ENCODE measurements at regions not wholly inside any gene's neighbourhood (a gene's known extent, or its start where the extent isn't known, plus 50 kb on each side); places are given as distances from the start of the nearest gene placed in this dataset.
A peak's percentile ranks its signal among the peaks of the same experiment; 100 is the strongest.
"Not testable (repeated sequence)": the region's sequence is repeated elsewhere in the genome, so short reads cannot be mapped to it uniquely, and the experiment has no call there.

DNA sequence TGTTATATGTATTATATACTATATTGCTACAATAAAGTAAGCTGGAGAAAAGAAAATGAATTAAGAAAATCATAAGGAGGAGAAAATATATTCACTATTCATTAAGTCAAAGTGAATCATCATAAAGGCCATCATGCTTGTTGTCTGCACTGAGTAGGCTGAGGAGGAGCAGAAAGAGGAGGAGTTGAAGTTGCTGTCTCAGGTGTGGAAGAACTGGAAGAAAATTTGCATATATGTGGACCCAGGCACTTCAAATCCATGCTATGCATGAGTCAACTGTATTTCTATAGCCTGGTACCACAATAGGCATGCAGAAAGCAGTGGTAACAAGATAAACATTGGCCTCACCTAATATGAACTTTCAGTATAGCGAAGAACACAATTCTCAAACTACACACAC is 135.9 kb upstream of the SGCG start:
- no peak for DNase-seq

DNA sequence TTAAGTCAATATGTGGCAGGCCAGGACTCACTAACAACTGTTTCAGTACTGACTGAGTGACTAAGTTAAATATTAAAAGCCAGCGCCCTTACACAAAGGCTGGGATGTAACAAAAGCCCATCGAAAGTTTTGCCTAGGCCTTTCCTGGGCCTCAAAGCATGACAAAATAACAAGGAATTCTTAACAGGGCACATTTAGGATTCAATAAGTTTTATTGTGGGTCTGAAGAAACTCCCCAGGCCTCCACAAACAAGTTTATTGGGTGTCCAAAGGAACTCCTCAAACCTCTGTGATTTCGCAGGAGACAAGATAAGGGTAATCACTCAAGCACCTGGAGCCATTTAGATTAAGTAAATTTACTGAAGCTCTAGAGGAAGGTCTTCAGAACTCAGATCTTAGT is 130.7 kb upstream of the SGCG start:
- DNase-seq, result no peak

DNA sequence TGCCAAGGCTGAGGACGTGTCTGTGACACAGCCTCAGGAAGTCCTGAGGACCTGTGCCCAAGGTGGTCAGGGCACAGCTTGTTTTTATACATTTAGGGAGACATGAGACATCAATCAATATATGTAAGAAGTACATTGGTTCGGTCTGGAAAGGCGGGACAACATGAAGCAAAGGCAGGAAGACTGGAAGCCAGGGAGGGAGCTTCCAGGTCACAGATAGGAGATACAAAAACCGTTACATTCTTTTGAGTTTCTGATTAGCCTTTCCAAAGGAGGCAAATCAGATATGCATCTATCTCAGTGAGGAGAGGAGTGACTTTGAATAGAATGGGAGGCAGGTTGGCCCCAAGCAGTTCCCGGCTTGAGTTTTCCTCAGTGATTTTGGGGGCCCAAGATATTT is 127.1 kb upstream of the SGCG start:
- not testable (repeated sequence) for DNase-seq

DNA sequence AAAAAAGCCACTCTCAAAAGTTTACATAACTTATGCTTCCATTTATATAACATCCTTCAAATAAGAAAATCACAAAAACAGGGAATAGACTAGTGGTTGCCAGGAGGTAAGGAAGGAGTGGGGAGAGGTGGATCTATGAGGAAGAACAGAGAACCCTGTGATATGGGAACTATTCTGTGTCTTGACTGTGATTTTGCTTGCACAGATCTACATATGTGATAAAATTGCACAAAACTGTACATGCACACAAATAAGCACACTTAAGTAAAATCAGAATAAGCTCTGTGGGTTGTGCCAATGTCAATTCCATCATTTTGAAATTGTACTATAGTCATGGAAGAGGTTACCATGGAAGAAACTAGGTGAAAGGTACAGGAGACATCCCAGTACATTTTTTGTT is 121.6 kb upstream of the SGCG start:
- DNase-seq, result no peak

DNA sequence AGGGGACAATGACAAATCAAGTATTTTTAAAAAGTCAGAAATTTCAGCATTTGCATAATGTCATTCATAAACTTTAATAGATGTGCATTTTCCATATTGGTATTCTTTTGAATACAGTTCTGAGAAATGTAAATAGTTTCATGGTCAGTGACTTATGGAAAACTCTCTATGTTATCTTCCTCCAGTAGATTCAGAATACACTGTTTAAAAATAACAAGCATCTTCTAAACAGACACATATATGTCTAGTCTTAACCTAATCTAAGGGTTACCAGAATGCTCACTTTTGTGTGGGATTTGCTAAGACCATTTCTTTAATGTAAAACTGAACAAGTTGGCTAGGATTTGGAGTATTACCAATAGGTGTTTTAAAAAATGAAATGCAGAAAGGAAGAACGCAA is 119.8 kb upstream of the SGCG start:
- no peak for DNase-seq

DNA sequence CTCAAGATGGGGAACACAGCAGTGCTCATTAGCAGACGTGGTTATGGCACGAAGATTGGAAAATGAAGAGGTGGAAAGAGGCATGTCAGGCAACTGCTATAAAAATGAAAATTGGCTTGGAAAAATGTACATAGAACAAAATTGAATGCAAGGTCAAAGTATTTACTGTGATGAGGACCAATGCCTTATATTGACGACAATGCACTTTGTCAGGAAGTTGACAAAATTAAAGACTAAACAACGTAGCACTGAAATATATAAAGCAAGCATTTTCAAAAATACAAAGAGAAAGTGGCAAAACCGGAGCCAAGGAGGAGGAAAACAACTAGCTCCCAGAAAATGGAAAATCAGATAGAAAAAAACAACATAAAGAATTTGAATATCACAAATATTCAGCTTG is 113.7 kb upstream of the SGCG start:
- DNase-seq, result no peak

DNA sequence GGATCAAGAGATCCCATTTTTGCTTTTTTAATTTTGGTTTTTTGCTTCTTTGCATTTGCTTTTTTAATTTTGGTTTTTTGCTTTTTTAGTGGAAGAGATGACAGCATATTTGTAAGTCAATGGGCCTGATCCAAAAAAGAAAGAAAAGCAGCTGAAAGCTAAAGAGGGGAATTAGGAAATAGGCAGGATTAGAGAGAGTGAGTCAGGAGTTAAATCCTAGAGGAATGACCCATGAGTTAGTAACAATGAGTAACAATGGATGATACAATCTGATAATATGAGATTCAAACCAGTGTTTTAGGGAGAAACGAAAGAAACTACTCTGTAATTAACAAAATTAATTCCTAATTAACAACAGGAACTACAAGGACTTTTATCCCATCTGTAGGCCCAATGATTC is 111.2 kb upstream of the SGCG start:
- DNase-seq, result no peak

DNA sequence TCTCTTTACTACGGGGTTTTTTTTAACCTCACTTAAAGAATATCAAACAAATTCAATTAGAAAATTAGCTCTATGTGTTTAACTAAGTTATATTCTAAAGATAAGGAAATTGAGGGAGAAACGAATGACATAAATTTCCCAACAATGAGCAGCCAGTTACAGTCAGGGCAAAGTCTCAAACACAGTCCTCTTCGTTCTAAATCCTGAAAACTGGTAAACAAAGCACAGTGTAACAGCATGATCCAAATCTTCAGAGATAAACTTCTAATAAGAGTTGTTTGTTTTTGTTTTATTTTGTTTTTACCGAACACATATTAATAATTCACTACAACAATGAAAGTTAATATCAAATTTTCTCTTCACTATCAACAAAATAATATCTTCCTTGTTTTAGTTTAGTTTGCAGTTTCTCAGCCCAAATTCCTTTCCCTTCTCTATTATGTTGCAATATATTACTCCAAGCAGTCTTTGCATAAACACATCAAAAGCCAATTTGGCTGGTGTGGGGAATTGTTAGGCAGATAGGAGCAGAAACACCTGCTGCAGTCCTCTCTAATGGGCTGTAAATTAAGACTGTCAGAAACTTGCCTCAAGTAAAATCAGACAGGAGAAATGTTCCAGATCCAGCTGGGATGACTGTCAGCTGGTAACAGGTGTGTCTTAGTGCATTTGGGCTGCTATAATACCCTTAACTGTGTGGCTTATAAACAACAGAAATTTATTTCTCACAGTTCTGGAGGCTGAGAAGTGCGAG is 106.5 kb upstream of the SGCG start:
- no peak for DNase-seq

DNA sequence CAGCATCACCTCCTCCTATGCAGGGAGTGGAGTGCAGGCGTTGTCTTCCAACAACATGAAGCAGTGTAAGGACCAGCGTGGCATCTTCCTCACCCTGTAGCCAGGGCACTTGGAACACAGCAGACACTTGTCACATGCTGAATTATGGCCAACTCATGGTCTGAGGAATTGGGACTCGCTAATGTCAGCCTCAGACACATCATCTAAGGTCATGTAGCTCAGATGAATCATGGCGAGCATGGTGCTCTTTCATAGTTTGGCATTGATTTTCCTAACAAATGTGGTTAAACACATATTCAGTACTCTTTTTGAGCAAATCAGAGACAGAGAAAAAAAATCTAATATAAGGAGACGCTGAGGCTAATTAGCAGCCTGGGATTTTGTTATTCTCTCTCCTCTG is 99.6 kb upstream of the SGCG start:
- DNase-seq, result no peak

DNA sequence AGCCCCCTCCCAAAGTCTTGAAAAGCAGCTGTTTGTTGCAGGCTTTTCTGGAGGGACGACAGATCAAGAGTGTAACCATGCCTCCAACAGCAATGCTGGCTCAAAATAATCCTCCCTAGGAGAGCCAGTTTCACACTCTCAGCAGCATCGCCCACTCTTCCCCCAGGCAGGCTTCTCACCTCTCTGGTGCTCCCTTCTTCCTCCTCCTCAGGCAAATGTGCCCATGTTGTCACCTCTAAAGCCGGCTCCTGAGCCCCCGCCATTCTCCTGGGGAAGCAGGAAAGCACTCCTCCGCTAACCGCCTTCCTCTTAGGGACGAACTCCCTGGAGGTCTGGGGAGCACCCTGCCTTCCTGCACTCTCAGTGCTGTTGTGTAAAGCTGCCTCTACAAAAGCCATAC is 98.9 kb upstream of the SGCG start:
- no peak for DNase-seq

DNA sequence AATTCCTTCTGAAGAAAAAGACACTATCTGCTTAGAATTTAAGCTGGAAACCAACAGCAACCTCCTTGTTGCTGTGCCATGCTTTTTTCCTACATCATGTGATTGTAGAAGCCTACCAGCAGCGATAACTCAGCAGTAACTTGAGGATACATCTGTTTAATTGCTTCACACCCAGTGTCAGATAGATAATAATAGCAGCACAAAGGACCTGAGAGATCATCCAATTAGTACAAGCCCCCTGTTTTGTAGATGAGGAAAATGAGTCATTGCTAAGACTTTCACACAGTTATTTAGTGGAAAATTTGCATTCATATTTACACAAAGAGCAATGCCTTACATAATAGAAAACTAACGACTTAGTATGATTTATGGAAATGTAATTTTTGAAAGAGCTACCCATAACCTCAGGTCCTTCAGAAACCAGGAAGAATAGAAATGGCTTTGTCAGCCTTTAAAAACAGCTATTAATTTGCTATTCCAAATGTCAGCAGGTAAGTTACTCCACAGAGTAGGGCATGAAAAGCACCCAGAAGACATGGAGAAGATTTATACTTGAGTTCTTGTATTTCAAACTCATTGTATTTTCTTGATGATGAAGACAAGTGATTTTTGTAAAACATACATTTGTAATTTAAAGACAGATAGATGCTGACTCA is 93.7 kb upstream of the SGCG start:
- no peak for DNase-seq

DNA sequence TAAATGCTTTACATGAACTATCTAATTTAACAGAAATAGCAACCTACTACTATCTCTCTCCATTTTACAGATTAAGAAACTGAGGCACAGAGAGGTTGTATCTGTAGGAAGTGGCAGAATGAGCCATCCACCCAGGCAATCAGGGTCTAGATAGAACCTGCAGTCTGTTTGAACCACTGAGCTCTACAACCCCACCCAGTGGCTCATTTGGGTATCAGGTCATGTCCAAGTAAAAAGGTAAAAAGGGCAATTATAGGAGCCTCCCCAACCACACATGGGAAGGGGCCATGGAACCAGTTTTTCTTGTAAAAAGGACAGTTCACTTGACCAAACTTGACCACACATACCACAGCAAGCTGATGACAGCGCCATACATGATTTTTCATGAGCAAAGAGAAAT is 92.9 kb upstream of the SGCG start:
- DNase-seq, result peak in 1 of 2 donors; percentile 3

DNA sequence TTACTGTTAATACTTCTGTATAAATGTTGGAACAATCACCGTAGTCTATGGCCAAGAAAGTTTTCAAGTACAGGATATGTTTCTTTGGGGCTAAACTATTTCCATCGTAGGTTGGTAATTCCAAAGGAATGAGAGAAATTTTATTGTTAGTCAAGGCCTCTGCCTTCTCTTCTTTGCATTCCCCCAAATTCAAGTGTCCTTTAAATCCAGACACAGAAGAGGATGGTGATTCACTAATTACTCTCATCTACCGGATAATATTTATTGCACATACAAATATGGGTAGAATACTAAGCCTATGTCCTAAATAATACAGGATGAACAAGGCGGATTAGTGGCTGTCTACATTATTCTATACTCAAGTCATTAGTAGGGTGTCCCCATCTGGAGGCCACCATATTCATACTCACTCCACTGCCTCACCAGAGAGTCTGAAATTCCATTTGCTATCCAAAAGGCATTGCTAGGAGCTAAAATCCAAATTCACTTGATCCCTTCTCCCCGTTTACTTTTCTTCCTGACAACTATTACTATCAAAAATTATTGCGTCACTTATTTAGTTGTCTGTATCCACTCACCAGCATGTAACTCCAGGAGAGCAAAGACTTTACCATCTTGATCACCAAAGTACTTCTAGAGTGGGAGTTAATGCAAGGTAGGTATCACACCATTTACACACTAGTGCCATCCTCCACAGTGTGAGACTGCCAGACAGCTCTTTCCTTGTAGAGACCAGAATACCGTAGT is 82.4 kb upstream of the SGCG start:
- DNase-seq, result no peak

DNA sequence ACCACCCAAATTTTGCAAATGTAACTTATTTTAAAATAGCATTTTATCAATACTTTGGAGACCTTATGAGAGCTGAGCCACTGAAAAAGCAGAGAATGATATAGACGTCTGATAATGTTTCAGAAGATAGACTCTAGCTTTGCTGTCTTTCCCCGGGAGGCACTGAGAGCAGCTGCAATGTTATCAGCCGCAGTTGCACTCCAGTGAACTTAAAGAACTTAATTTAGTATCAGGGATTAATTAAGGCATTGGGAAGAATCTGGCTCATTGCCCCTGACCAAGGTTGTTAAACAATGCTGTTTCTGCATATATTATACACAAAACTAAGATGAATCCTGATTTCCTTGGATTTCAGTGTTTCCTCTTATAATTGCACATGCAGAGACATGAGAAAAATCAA is 75.7 kb upstream of the SGCG start:
- DNase-seq, result no peak

DNA sequence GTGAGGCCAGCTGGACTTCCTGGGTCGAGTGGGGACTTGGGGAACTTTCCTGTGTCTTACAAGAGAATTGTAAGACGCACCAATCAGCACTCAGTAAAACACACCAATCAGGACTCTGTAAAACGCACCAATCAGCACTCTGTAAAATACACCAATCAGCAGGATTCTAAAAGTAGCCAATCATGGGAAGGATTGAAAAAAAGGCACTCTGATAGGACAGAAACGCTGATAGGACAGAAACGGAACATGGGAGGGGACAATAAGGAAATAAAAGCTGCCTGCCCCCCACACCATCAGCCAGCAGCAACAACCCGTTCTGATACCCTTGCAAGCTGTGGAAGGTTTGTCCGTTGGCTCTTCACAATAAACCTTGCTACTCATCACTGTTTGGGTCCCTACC is 73.1 kb upstream of the SGCG start:
- DNase-seq, result no peak

DNA sequence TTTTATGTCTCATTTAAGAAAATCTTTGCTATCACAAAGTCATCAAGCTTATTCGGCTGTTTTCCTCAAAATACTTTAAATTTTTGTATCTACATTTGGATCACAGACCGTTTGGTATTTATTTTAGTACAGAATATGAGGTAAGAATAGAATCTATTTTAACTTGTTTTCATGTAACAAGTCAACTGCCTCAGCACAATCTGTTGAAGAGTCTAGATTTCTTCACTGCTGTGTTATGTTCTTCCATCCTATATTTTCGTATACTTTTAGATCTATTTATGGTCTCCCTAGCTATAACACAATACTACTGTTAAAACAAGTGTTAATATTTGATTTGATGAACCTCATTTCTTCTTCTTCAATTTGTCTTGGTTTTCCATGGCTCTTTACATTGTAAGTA is 61.6 kb upstream of the SGCG start:
- DNase-seq, result no peak

DNA sequence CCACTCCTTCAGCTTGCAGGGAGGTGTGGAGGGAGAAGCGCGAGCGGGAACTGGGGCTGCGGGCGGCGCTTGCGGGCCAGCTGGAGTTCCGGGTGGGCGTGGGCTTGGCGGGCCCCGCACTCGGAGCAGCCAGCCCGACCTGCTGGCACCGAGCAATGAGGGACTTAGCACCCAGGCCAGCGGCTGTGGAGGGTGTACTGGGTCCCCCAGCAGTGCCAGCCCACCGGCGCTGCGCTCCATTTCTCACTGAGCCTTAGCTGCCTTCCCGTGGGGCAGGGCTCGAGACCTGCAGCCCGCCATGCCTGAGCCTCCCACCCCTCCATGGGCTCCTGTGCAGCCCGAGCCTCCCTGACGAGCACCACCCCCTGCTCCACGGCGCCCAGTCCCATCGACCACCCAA is 53.2 kb upstream of the SGCG start:
- not testable (repeated sequence) for DNase-seq

DNA sequence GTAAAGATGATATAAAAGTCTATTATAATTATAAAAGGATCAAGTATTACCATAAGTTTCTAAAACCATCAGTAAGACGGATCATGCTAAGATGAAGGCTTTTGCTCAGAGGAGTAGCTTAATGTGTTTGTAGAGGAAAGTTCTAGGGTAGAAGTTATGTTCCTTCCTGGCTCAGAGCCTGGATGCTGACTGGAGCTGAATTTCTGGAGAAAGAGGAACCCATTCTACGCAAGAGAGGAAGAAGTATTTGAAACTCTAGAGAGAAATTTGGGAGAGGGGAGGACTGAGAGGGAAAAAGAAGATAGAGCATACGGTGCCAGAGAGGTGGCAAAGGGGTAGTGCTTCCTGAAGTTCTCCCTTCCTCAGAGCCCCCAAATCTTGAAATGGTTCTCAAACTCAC is 51.4 kb upstream of the SGCG start:
- no peak for DNase-seq

Data from activated CD4-positive, alpha-beta T cell treated with anti-CD3 and anti-CD28 coated beads for 4 hours (primary cell).